Endothelial cell of umbilical vein (primary cell): ENCODE measurements at regions not wholly inside any gene's neighbourhood (a gene's known extent, or its start where the extent isn't known, plus 50 kb on each side); places are given as distances from the start of the nearest gene placed in this dataset.

Source experiments
- BruUV-seq: library from RNA; stranded (reverse); fragments of 400-500 nt; replicated peaks from 2 replicates; lab custom pipeline; 2021; lab: Mats Ljungman, UMichigan
- CTCF ChIA-PET: fragments of 300-600, 350-600 bp; sonication (Branson Sonifier 250); formaldehyde crosslinking; loops from one replicate; lab custom pipeline; 2021; ENCODE audit warnings: antibody characterized with exemption, inconsistent platforms; lab: Charles Lee
- POLR2A ChIA-PET: fragments of 300-600, 350-600 bp; sonication (Branson Sonifier 250); formaldehyde crosslinking; loops from one replicate; lab custom pipeline; 2021; ENCODE audit warnings: antibody characterized with exemption, inconsistent platforms; lab: Charles Lee
- DNase-seq: peaks from one replicate; pipeline ENCODE4 v3.0.0-alpha.2; 2011; ENCODE audit warnings: low read depth, low spot score
- FAIRE-seq: peaks from 2 replicates; lab custom pipeline; 2011; peaks lifted over from hg19 to GRCh38; lab: Jason Lieb, UNC
- H2AFZ ChIP-seq: 2 replicates; pipeline ENCODE4 v1.6.0; 2012; ENCODE audit warnings: low read depth, low read length, control low read depth, inconsistent platforms
- H3K27ac ChIP-seq: 2 replicates; pipeline ENCODE4 v1.5.1; 2011; ENCODE audit warnings: low read depth, mild to moderate bottlenecking, control low read depth, low read length, moderate library complexity; ENCODE audit not compliant: insufficient read depth
- H3K27me3 ChIP-seq, 2 experiments: 2 replicates each; pipeline versions ENCODE4 v1.6.0 to v1.6.1; 2011; ENCODE audit warnings: low read length in 2 of 2, mixed read lengths in 1 of 2; ENCODE audit not compliant: control insufficient read depth in 2 of 2, insufficient read depth in 2 of 2
- H3K36me3 ChIP-seq, 2 experiments: 2 replicates in 1 of 2; 3 replicates in 1 of 2; pipeline ENCODE4 v1.5.1; 2011; ENCODE audit warnings: low read length in 2 of 2, mild to moderate bottlenecking in 1 of 2, moderate library complexity in 1 of 2; ENCODE audit not compliant: control insufficient read depth in 2 of 2, insufficient read depth in 2 of 2; ENCODE audit errors: extremely low read depth in 1 of 2
- H3K4me1 ChIP-seq: 3 replicates; pipeline ENCODE4 v1.5.1; 2011; ENCODE audit warnings: mild to moderate bottlenecking, low read length; ENCODE audit not compliant: control insufficient read depth, insufficient read depth; ENCODE audit errors: extremely low read depth
- H3K4me2 ChIP-seq: 2 replicates; pipeline ENCODE4 v1.6.1; 2011; ENCODE audit warnings: low read length, control low read depth, mixed read lengths; ENCODE audit not compliant: insufficient read depth
- H3K4me3 ChIP-seq, 3 experiments: fragments of 200-600 bp in 1 of 3; sonication (generic), shearing (Covaris generic) in 1 of 3; replicated peaks in 1 of 3; 2 replicates each; pipeline ENCODE4 v1.5.1; 2011 to 2016; ENCODE audit warnings: control low read depth in 3 of 3, low read length in 3 of 3, mild to moderate bottlenecking in 2 of 3, inconsistent platforms in 1 of 3, low read depth in 1 of 3, moderate library complexity in 1 of 3; ENCODE audit not compliant: insufficient read depth in 1 of 3
- H3K79me2 ChIP-seq: 2 replicates; pipeline ENCODE4 v1.6.0; 2012; ENCODE audit warnings: low read length, inconsistent platforms; ENCODE audit not compliant: control insufficient read depth, insufficient read depth
- H3K9ac ChIP-seq: replicated peaks from 2 replicates; pipeline ENCODE3; 2011; ENCODE audit warnings: low read length, control low read depth; ENCODE audit not compliant: insufficient read depth; ENCODE audit errors: extremely low read depth
- H3K9me1 ChIP-seq: replicated peaks from 3 replicates; pipeline ENCODE4 v1.6.0; 2011; ENCODE audit warnings: mild to moderate bottlenecking, low read length; ENCODE audit not compliant: control insufficient read depth, insufficient read depth; ENCODE audit errors: extremely low read depth
- H3K9me3 ChIP-seq: replicated peaks from 2 replicates; pipeline ENCODE4 v1.5.1; 2012; ENCODE audit warnings: low read length, inconsistent platforms; ENCODE audit not compliant: control insufficient read depth, insufficient read depth
- H4K20me1 ChIP-seq: replicated peaks from 2 replicates; pipeline ENCODE3; 2011; ENCODE audit warnings: mild to moderate bottlenecking, low read length; ENCODE audit not compliant: control insufficient read depth, insufficient read depth; ENCODE audit errors: extremely low read depth
- EZH2 ChIP-seq: IDR thresholded peaks from 2 replicates; pipeline ENCODE4 v1.6.1; 2012; ENCODE audit warnings: borderline replicate concordance, low read depth, mild to moderate bottlenecking, moderate library complexity, low read length, inconsistent platforms; ENCODE audit not compliant: severe bottlenecking
- FOS ChIP-seq: IDR thresholded peaks from 2 replicates; pipeline ENCODE4 v1.6.1; 2011; ENCODE audit warnings: mild to moderate bottlenecking, low read length, moderate library complexity, borderline replicate concordance; ENCODE audit not compliant: insufficient read depth
- GATA2 ChIP-seq: IDR thresholded peaks from 2 replicates; pipeline ENCODE4 v1.7.0; 2011; ENCODE audit warnings: low read depth, mild to moderate bottlenecking, moderate library complexity, mixed read lengths, low read length; ENCODE audit not compliant: insufficient read length, insufficient read depth
- JUN ChIP-seq: IDR thresholded peaks from 2 replicates; pipeline ENCODE4 v1.6.1; 2011; ENCODE audit warnings: borderline replicate concordance, low read depth; ENCODE audit not compliant: insufficient read length, insufficient read depth
- MAX ChIP-seq: IDR thresholded peaks from 2 replicates; pipeline ENCODE4 v1.6.1; 2011; ENCODE audit not compliant: insufficient read depth, insufficient read length
- MYC ChIP-seq: IDR thresholded peaks from one replicate; pipeline ENCODE4 v1.6.1; 2011; ENCODE audit warnings: mild to moderate bottlenecking, low read depth, low read length
- POLR2A ChIP-seq: IDR thresholded peaks from 2 replicates; pipeline ENCODE4 v1.6.1; 2012; ENCODE audit warnings: low read depth, mild to moderate bottlenecking, control low read depth, low read length
- POLR2AphosphoS5 ChIP-seq: IDR thresholded peaks from 2 replicates; pipeline ENCODE4 v1.6.1; 2012; ENCODE audit warnings: low read depth, mild to moderate bottlenecking, control low read depth, low read length, moderate library complexity; ENCODE audit not compliant: insufficient read depth
- dilution Hi-C: fragments of 300-500 bp; cut with MboI; formaldehyde crosslinking; loops from one replicate; pipeline ENCODE4 v1.15.0; 2019; ENCODE audit warnings: low sequenced_read_pairs; ENCODE audit not compliant: extremely low pct_ligation_motif_present
- intact Hi-C: fragments of 100-400 bp; cut with micrococcal nuclease; formaldehyde crosslinking; loops from one replicate; pipeline ENCODE4 v1.10.0; 2022
- TF ChIP-seq, protein P1 (sequence below), 2 donors: IDR thresholded peaks; 1 replicate in 1 of 2; 2 replicates in 1 of 2; pipeline ENCODE4 v1.5.1; 2011; ENCODE audit warnings: low read length in 2 of 2, mild to moderate bottlenecking in 2 of 2, moderate library complexity in 2 of 2, control low read depth in 1 of 2, inconsistent platforms in 1 of 2, low read depth in 1 of 2; ENCODE audit not compliant: insufficient read depth in 1 of 2; ENCODE audit errors: extremely low read depth in 1 of 2

- Histone ChIP-seq H3K79me2 (no peaks in the 10 kb centered on the region), H3K27me3 (no peaks in the 10 kb centered on the region), H4K20me1 (no peaks in the 10 kb centered on the region), H3K9ac (no peak overlapping the region), H3K4me3 (no peak overlapping the region), H3K36me3 (no peaks in the 10 kb centered on the region), H2AFZ (no peak overlapping the region), H3K9me1 (no peaks in the 10 kb centered on the region), H3K4me2 (no peak overlapping the region), H3K9me3 (peaks cover 5% of the 10 kb centered on the region), H3K4me1 (no peaks in the 10 kb centered on the region), H3K27ac (no peak overlapping the region)
- dilution Hi-C loops, result no loop called here
- DNase-seq (no peak), FAIRE-seq (no peak)
- ChIA-PET POLR2A (no interaction called here), CTCF (no interaction called here)
- intact Hi-C loops, result no loop called here
- TF ChIP-seq FOS, result no peak
- TF ChIP-seq POLR2AphosphoS5, result no peak
- BruUV-seq, result no TSS peak
Observed at GRCh38 chr13:88586263-88586662, 915.1 kb downstream of the SLITRK5 start.

DNA sequence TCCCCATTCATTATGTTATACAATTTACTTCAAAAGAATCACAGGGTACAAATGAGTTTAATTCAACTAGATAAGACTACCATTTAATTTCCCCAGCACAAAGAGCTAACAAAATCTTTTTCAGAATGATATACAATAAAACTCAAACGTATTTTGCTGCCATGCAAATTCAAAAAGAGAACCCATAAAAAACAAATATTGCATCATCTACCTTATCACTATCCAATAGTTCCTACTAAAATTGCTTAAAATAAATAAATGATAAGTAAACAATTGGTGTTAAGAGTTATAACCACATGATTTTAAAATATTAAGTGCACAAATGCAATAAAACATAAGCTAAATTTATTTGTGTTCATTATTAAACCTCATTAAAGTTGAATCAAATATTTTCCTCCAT is 919.4 kb downstream of the SLITRK5 start:
- DNase-seq (no peak), FAIRE-seq (no peak)
- H3K36me3 ChIP-seq, result no peaks in the 10 kb centered on the region
- no peak overlapping the region for H3K27ac ChIP-seq
- no peak overlapping the region for H3K9ac ChIP-seq
- intact Hi-C loops (no loop called here), dilution Hi-C loops (no loop called here)
- no peaks in the 10 kb centered on the region for H3K4me1 ChIP-seq
- no peaks in the 10 kb centered on the region for H3K79me2 ChIP-seq
- no peaks in the 10 kb centered on the region for H3K27me3 ChIP-seq
- no peak overlapping the region for H2AFZ ChIP-seq
- no peak overlapping the region for H3K4me2 ChIP-seq
- no peaks in the 10 kb centered on the region for H4K20me1 ChIP-seq
- no TSS peak for BruUV-seq
- no peaks in the 10 kb centered on the region for H3K9me1 ChIP-seq
- no peak for TF ChIP-seq EZH2
- TF ChIP-seq POLR2AphosphoS5, result no peak
- no peak for TF ChIP-seq GATA2
- no peak for TF ChIP-seq JUN
- no peak for TF ChIP-seq MYC
- TF ChIP-seq POLR2A, result no peak
- TF ChIP-seq MAX, result no peak
- no peak for TF ChIP-seq FOS
- TF ChIP-seq, protein P1, sequence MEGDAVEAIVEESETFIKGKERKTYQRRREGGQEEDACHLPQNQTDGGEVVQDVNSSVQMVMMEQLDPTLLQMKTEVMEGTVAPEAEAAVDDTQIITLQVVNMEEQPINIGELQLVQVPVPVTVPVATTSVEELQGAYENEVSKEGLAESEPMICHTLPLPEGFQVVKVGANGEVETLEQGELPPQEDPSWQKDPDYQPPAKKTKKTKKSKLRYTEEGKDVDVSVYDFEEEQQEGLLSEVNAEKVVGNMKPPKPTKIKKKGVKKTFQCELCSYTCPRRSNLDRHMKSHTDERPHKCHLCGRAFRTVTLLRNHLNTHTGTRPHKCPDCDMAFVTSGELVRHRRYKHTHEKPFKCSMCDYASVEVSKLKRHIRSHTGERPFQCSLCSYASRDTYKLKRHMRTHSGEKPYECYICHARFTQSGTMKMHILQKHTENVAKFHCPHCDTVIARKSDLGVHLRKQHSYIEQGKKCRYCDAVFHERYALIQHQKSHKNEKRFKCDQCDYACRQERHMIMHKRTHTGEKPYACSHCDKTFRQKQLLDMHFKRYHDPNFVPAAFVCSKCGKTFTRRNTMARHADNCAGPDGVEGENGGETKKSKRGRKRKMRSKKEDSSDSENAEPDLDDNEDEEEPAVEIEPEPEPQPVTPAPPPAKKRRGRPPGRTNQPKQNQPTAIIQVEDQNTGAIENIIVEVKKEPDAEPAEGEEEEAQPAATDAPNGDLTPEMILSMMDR (IDR thresholded peaks at IDR 0.05; ENCODE audit: extremely low read depth in 1 of 2, insufficient read depth in 1 of 2, low read depth in 1 of 2, low read length in 2 of 2), result no peak
- H3K4me3 ChIP-seq, result no peak overlapping the region
- POLR2A ChIA-PET, result no interaction called here
- CTCF ChIA-PET, result no interaction called here
- H3K9me3 ChIP-seq, result peaks cover 8% of the 10 kb centered on the region
